Left kidney (tissue), 1 donor: ENCODE measurements at regions not wholly inside any gene's neighbourhood (a gene's known extent, or its start where the extent isn't known, plus 50 kb on each side); places are given as distances from the start of the nearest gene placed in this dataset.
"Not testable (repeated sequence)": the region's sequence is repeated elsewhere in the genome, so short reads cannot be mapped to it uniquely, and the experiment has no call there.

ENCODE experiments used
- DNase-seq: peaks from one replicate; pipeline ENCODE4 v3.0.0-alpha.2; 2013

- not testable (repeated sequence) for DNase-seq
Measured at GRCh38 chr17:31611053-31611452, 219.6 kb downstream of the RAB11FIP4 start.

- DNase-seq, result no peak
Measured at GRCh38 chr17:31609996-31610910, 218.8 kb downstream of the RAB11FIP4 start.

- no peak for DNase-seq
Measured at GRCh38 chr17:31609331-31609730, 217.9 kb downstream of the RAB11FIP4 start.

- DNase-seq, result no peak
Measured at GRCh38 chr17:31608659-31609254, 217.3 kb downstream of the RAB11FIP4 start.

GRCh38 chr17:31605761-31606160 lies 214.3 kb downstream of the RAB11FIP4 start:
- DNase-seq, result no peak

- no peak for DNase-seq
Measured at GRCh38 chr17:31604936-31605335, 213.5 kb downstream of the RAB11FIP4 start.

GRCh38 chr17:31600144-31600543 lies 208.7 kb downstream of the RAB11FIP4 start:
- not testable (repeated sequence) for DNase-seq

- no peak for DNase-seq
Measured at GRCh38 chr17:31598921-31599571, 207.6 kb downstream of the RAB11FIP4 start.

GRCh38 chr17:31598399-31598782 lies 206.9 kb downstream of the RAB11FIP4 start:
- DNase-seq, result no peak

- DNase-seq, result no peak
Measured at GRCh38 chr17:31597646-31598398, 206.3 kb downstream of the RAB11FIP4 start.

- DNase-seq, result no peak
Measured at GRCh38 chr17:31596382-31597323, 205.2 kb downstream of the RAB11FIP4 start.

GRCh38 chr17:31595666-31596381 lies 204.3 kb downstream of the RAB11FIP4 start:
- no peak for DNase-seq

GRCh38 chr17:31595076-31595475 lies 203.6 kb downstream of the RAB11FIP4 start:
- no peak for DNase-seq

GRCh38 chr17:31594416-31594815 lies 202.9 kb downstream of the RAB11FIP4 start:
- no peak for DNase-seq

GRCh38 chr17:31593806-31594205 lies 202.3 kb downstream of the RAB11FIP4 start:
- no peak for DNase-seq

GRCh38 chr17:31591924-31592323 lies 200.4 kb downstream of the RAB11FIP4 start:
- DNase-seq, result no peak

GRCh38 chr17:31588512-31588911 lies 197.0 kb downstream of the RAB11FIP4 start:
- DNase-seq, result no peak

GRCh38 chr17:31588034-31588433 lies 196.6 kb downstream of the RAB11FIP4 start:
- no peak for DNase-seq
